Cardiac fibroblast (primary cell): ENCODE measurements at regions not wholly inside any gene's neighbourhood (a gene's known extent, or its start where the extent isn't known, plus 50 kb on each side); places are given as distances from the start of the nearest gene placed in this dataset.
"Not testable (repeated sequence)": the region's sequence is repeated elsewhere in the genome, so short reads cannot be mapped to it uniquely, and the experiment has no call there.

ENCODE experiments used
- DNase-seq, 2 donors: peaks; one replicate each; pipeline versions ENCODE4 v3.0.0 to v3.0.0-alpha.2; 2010; ENCODE audit warnings: low read depth in 2 of 2
- H3K4me3 ChIP-seq, 2 donors: replicated peaks in 1 of 2; 1 replicate in 1 of 2; 2 replicates in 1 of 2; pipeline ENCODE4 v1.5.1; 2011; ENCODE audit warnings: low read depth in 2 of 2, low read length in 2 of 2, mild to moderate bottlenecking in 2 of 2, moderate library complexity in 1 of 2
- CTCF ChIP-seq: IDR thresholded peaks from one replicate; pipeline ENCODE4 v1.5.1; 2011; ENCODE audit warnings: low read depth, mild to moderate bottlenecking, low read length, inconsistent platforms

GRCh38 chr14:105646175-105646574 is 119.8 kb downstream of the TMEM121 start:
- TF ChIP-seq CTCF, result no peak
- DNase-seq, result no peak
- no peak overlapping the region for H3K4me3 ChIP-seq

DNA sequence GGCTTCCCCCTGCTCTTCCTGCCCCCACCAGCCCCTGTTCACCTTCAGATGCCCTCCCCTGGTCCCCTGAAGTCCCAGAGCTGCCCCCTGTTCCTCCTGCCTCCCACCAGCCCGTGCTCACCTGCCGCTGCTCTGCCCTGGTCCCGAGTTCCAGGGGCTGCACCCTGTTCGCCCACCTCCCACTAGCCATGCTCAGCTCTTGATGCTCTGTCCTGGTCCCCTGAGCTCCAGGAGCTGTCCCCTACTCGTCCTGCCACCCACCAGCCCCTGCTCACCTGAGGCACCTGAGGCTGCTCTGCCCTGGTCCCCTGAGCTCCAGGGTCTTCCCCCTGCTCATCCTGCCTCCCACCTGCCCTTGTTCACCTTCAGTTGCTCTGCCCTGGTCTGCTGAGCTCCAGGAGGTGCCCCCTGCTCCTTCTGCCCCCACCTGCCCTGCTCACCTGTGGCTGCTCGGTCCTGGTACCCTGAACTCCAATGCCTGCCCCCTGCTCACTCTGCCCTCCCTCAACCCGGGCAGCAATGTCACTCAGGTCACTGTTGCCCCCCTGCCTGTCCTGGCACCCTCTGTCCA is 120.4 kb downstream of the TMEM121 start:
- H3K4me3 ChIP-seq, DNase-seq: not testable (repeated sequence)

GRCh38 chr14:105647426-105647783 is 121.0 kb downstream of the TMEM121 start:
- H3K4me3 ChIP-seq, DNase-seq: not testable (repeated sequence)

DNA sequence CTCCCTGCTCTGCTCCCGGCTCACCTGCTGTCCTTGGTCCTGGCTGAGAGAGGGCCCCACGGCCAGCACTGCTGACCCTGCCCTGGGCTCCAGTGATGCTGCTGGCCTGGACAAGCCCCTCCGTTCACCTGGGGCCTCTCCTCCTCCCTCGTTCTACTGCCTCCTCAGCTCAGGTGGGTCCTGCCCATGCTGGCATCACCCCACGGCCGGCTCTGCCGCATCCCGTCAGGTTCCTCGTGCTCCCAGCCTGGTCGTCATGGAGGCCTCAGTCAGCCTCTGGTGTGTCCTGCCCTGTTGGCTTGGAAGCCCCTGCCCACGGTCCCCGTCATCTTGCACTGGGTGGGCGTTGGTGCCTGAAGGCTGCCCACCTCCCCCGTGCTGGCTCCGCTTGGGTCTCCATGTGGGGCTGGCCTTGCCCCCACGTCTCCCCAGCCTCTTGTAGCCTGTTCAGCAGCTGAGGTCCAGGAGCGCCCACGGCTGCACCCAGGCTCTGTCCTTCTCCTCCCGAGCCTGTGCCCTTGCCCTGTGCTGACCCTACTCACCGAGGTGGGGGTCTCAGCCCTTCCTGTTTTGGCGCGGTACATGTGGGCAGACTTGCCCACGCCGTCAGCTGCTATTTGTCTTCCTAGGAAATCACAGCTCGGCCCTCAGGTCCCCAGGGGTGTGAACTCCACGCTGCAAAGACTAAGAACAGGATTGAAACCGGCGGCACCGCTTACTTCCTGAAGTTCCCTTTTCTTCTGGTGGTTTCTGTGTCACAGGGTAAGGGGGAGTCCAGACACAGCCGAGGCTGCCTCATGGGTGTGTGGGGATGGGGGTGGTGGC is 121.6 kb downstream of the TMEM121 start:
- no peak for TF ChIP-seq CTCF
- DNase-seq, result no peak
- no peak overlapping the region for H3K4me3 ChIP-seq

- not testable (repeated sequence) for DNase-seq, H3K4me3 ChIP-seq
Measured at GRCh38 chr14:105648609-105649535, 122.5 kb downstream of the TMEM121 start.

DNA sequence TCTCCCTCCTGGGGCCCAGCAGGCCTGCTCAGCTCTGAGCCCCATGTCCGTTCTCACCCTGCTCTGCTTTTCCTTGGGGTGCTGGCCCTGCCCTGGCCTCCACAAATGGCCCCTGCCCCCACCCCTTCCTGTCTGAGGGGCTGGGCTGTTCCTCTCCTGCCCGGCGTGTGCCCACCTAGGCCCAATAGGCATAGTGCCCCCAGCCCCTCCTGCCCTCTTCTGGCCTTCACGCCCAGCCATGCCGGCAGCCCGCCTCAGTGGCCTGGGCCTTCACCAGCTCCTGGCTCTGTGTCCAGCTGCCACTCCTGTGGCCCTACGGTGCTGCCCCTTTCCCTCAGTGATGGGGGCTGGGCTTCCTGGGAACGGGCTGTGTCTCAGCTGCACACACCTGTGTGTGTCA is 125.9 kb downstream of the TMEM121 start:
- DNase-seq, result not testable (repeated sequence)

DNA sequence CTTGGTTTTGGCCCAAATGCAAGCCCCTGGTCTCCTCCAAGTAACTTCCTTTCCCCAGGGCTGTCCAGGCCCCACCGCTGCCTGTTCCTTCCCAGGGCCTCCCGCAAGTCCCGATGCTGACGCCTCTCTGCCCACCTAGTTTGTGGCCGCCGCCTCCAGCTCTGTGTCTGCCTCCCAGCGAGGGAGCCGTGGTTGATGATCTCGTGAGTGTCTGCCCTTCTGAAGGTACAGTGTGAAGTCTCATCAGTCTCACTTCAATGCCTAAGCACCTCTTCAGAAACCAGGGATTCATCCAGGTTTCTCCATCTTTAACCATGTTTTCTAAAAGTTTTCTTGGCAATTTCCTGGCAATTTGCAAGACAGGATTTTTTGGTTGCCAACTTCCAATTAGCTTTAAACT is 127.5 kb downstream of the TMEM121 start:
- not testable (repeated sequence) for DNase-seq, H3K4me3 ChIP-seq

More for the DNA sequence above, 125.9 kb downstream of the TMEM121 start:
- not testable (repeated sequence) for H3K4me3 ChIP-seq

DNA sequence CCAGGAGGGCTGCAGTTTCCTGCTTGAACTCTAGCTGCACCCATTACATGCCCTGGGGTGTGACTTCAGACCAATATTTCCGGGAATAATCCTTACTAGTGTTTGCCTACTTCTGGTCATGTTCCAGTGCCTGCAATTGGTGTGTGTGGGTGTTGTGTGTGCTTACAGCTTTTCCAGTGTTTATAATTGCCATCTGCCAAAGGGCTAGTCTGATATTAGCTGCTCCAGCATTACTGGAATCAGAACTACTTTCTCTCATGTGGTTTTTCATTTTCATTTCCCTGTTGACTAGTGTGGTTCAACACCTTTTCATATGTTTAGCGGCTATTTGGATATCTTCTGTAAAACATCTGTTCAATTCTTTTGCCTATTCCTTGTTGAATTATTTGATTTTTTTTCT is 132.9 kb downstream of the TMEM121 start:
- H3K4me3 ChIP-seq, DNase-seq: not testable (repeated sequence)

DNA sequence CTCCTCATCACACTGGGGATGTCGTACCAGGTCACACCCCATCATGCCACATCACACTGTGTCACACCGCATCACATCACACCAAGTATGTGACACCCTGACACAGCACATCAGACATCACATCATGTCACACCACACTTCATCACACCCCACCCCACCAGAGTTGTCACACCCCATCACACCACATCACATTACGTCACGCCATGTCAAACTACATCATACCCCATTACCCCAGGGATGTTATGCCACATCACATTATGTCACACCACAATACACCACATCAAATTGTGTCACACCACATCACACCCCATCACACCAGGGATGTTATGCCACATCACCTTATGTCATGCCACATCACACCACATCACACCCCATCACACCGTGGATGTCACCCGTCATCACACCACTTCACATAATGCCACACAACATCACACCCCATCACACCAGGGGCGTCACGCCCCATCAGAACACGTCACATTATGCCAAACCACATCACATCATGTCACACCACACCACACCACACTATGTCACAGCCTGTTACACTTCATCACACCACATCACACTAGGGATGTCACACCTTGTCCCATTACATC is 133.6 kb downstream of the TMEM121 start:
- no peak overlapping the region for H3K4me3 ChIP-seq
- no peak for DNase-seq
- no peak for TF ChIP-seq CTCF
